Left ventricle myocardium inferior (tissue), 1 donor: ENCODE measurements at regions not wholly inside any gene's neighbourhood (a gene's known extent, or its start where the extent isn't known, plus 50 kb on each side); places are given as distances from the start of the nearest gene placed in this dataset.

Experiments used
- DNase-seq: peaks from one replicate; pipeline ENCODE4 v3.0.0-alpha.2; 2020
- H3K27ac ChIP-seq: fragments of 200-600 bp; replicated peaks from 2 replicates; pipeline ENCODE4 v1.8.0; 2021
- H3K27me3 ChIP-seq: fragments of 200-600 bp; 2 replicates; pipeline ENCODE4 v1.8.0; 2021; ENCODE audit warnings: low read depth
- H3K36me3 ChIP-seq: fragments of 200-600 bp; 2 replicates; pipeline ENCODE4 v1.8.0; 2021
- H3K4me1 ChIP-seq: fragments of 200-600 bp; 2 replicates; pipeline ENCODE4 v1.8.0; 2021
- H3K4me3 ChIP-seq: fragments of 200-600 bp; 2 replicates; pipeline ENCODE4 v1.8.0; 2021; ENCODE audit warnings: mild to moderate bottlenecking, moderate library complexity
- H3K9me3 ChIP-seq: fragments of 200-600 bp; replicated peaks from 2 replicates; pipeline ENCODE4 v1.8.0; 2021
- CTCF ChIP-seq: fragments of 200-600 bp; IDR thresholded peaks from 2 replicates; pipeline ENCODE4 v1.8.0; 2021; ENCODE audit warnings: antibody characterized with exemption, mild to moderate bottlenecking, borderline replicate concordance
- intact Hi-C: fragments of 100-400 bp; cut with micrococcal nuclease; formaldehyde crosslinking; loops from one replicate; pipeline ENCODE4 v1.11.0; 2022
- donor health status: DM: no; HTN: yes; CAD: no; lungs with severe emphysema.

DNA sequence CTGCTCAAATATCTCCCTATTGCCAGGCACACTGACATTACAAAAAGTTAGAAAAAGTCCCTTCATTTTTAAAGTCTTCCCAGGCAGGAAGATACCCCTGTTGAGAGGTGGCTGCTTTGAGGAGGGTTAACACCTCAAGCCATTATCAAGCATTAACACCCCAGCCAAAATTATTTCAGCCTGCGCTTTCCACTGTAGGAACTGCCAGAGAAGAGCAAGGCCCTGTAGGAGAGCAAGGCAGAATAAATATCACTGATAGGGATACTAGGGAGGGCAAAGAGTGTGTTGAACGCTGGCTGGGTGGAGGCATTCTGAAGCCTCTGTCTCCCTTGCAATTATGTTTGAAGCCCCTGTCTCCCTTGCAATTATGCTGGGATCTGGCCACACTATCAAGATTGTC, 1020.7 kb upstream of the CELF4 start:
- H3K27me3 ChIP-seq = no peaks in the 10 kb centered on the region
- H3K4me1 ChIP-seq = no peaks in the 10 kb centered on the region
- no peak for TF ChIP-seq CTCF
- no peak overlapping the region for H3K27ac ChIP-seq
- H3K4me3 ChIP-seq = no peak overlapping the region
- no peak for DNase-seq
- intact Hi-C loops = no loop called here
- H3K36me3 ChIP-seq = no peaks in the 10 kb centered on the region
- H3K9me3 ChIP-seq = no peaks in the 10 kb centered on the region

DNA sequence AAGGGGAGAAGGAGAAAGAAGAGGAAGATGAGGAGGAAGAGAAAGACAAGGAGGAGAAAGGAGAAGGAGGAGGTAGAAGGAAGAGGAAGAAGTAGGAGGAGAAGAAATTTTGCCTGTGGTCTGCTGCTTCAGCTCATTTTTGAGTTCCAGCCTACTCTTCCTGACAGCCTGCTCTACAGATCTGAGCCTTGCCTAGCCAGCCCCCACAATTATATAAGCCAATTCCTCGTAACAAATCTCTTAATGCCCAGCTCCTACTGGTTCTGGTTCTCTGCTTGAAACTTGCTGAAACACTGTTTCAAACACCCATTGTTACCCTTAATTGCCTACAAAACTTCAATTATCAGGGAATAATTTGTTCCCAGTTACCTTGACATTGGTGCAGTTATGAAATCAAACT, 1014.2 kb upstream of the CELF4 start:
- intact Hi-C loops = no loop called here
- no peak for TF ChIP-seq CTCF

GRCh38 chr18:38576916-38577315, 1011.3 kb upstream of the CELF4 start:
- DNase-seq = no peak
- no peak overlapping the region for H3K27ac ChIP-seq
- intact Hi-C loops = no loop called here
- H3K9me3 ChIP-seq = no peaks in the 10 kb centered on the region
- H3K4me1 ChIP-seq = no peaks in the 10 kb centered on the region
- H3K27me3 ChIP-seq = no peaks in the 10 kb centered on the region
- no peak for TF ChIP-seq CTCF
- no peak overlapping the region for H3K4me3 ChIP-seq
- no peaks in the 10 kb centered on the region for H3K36me3 ChIP-seq

More for the DNA sequence above, 1014.2 kb upstream of the CELF4 start:
- no peak overlapping the region for H3K27ac ChIP-seq
- H3K36me3 ChIP-seq = no peaks in the 10 kb centered on the region
- no peak overlapping the region for H3K4me3 ChIP-seq
- no peaks in the 10 kb centered on the region for H3K9me3 ChIP-seq
- H3K4me1 ChIP-seq = no peaks in the 10 kb centered on the region
- no peaks in the 10 kb centered on the region for H3K27me3 ChIP-seq
- no peak for DNase-seq

- Histone ChIP-seq H3K4me1 (no peaks in the 10 kb centered on the region), H3K4me3 (no peak overlapping the region), H3K27me3 (no peaks in the 10 kb centered on the region), H3K27ac (no peak overlapping the region), H3K9me3 (no peaks in the 10 kb centered on the region), H3K36me3 (no peaks in the 10 kb centered on the region)
- TF ChIP-seq CTCF = no peak
- no peak for DNase-seq
- intact Hi-C loops = no loop called here
These were observed 1010.8 kb upstream of the CELF4 start for GRCh38 chr18:38576349-38576748.

DNA sequence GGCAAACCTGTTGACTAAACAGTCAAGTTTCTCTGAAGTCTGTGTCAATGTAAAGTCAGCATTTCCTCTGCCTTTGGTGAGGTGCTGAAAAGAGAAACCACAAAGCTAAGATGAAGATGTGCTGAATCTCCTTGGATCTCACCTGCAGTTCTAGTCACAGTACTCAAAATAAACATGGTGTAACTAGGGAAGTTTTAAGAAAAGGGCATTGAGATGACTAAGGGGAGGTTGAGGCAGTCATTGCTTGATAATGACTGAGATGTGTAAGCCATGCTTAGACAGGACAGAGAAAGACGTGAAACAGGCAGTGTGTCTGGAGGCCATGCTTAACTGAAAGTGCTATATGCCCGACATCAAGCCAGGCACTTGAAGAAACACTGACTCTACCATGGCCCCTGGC, 1010.0 kb upstream of the CELF4 start:
- H3K4me1 ChIP-seq = no peaks in the 10 kb centered on the region
- H3K36me3 ChIP-seq = no peaks in the 10 kb centered on the region
- H3K27ac ChIP-seq = no peak overlapping the region
- no peak for DNase-seq
- no peak overlapping the region for H3K4me3 ChIP-seq
- no peaks in the 10 kb centered on the region for H3K27me3 ChIP-seq
- no peak for TF ChIP-seq CTCF
- no peaks in the 10 kb centered on the region for H3K9me3 ChIP-seq
- intact Hi-C loops = no loop called here

GRCh38 chr18:38575023-38575422, 1009.4 kb upstream of the CELF4 start:
- Histone ChIP-seq H3K9me3 (no peaks in the 10 kb centered on the region), H3K4me1 (no peaks in the 10 kb centered on the region), H3K4me3 (no peak overlapping the region), H3K27me3 (no peaks in the 10 kb centered on the region), H3K36me3 (no peaks in the 10 kb centered on the region), H3K27ac (no peak overlapping the region)
- intact Hi-C loops = no loop called here
- no peak for TF ChIP-seq CTCF
- no peak for DNase-seq
